Panc1 (cell line): ENCODE measurements at regions not wholly inside any gene's neighbourhood (a gene's known extent, or its start where the extent isn't known, plus 50 kb on each side); places are given as distances from the start of the nearest gene placed in this dataset.
"Not testable (repeated sequence)": the region's sequence is repeated elsewhere in the genome, so short reads cannot be mapped to it uniquely, and the experiment has no call there.

Experiments used
- ATAC-seq: fragments of 200-7000 bp; cut with Tn5 transposase; 2 replicates; pipeline ENCODE4 v1.9.1; 2020; ENCODE audit warnings: mild to moderate bottlenecking, moderate library complexity
- BruUV-seq: library from RNA; stranded (reverse); fragments of 400-500 nt; replicated peaks from 2 replicates; lab custom pipeline; 2021; lab: Mats Ljungman, UMichigan
- CTCF ChIA-PET: fragments of 300-600 bp; sonication (Branson Sonifier 250); formaldehyde crosslinking; loops from one replicate; lab custom pipeline; 2022; ENCODE audit warnings: antibody characterized with exemption; lab: Charles Lee
- POLR2A ChIA-PET: fragments of 300-600 bp; sonication (Branson Sonifier 250); formaldehyde crosslinking; loops from one replicate; lab custom pipeline; 2022; ENCODE audit warnings: antibody characterized with exemption; lab: Charles Lee
- DNase-seq: peaks from one replicate; pipeline ENCODE4 v3.0.0-alpha.2; 2010; ENCODE audit warnings: low read depth, low spot score
- H3K27ac ChIP-seq: 2 replicates; pipeline ENCODE4 v1.5.1; 2011; ENCODE audit warnings: mild to moderate bottlenecking, low read length, inconsistent platforms
- H3K27me3 ChIP-seq: fragments of 200-500 bp; sonication (Bioruptor generic); 2 replicates; pipeline ENCODE4 v1.6.0; 2014; ENCODE audit warnings: low read length, inconsistent platforms; ENCODE audit not compliant: control insufficient read depth, insufficient read depth
- H3K36me3 ChIP-seq: fragments of 200-500 bp; sonication (Bioruptor generic); 2 replicates; pipeline ENCODE4 v1.5.1; 2014; ENCODE audit warnings: inconsistent platforms, mild to moderate bottlenecking, low read length, moderate library complexity; ENCODE audit not compliant: control insufficient read depth, insufficient read depth
- H3K4me1 ChIP-seq: 2 replicates; pipeline ENCODE4 v1.5.1; 2011; ENCODE audit warnings: inconsistent platforms, mild to moderate bottlenecking, low read length, moderate library complexity; ENCODE audit not compliant: control insufficient read depth, insufficient read depth
- H3K4me3 ChIP-seq, 2 experiments: 2 replicates each; pipeline ENCODE4 v1.5.1; 2011 to 2012; ENCODE audit warnings: low read depth in 2 of 2, low read length in 2 of 2, mild to moderate bottlenecking in 2 of 2, inconsistent platforms in 1 of 2, moderate library complexity in 1 of 2
- H3K9me3 ChIP-seq: fragments of 200-500 bp; sonication (Bioruptor generic); 2 replicates; pipeline ENCODE4 v1.5.1; 2014; ENCODE audit warnings: low read depth, mild to moderate bottlenecking, inconsistent platforms, low read length, moderate library complexity; ENCODE audit not compliant: control insufficient read depth, insufficient read depth
- POLR2AphosphoS5 ChIP-seq: IDR thresholded peaks from 2 replicates; pipeline ENCODE4 v1.6.1; 2012; ENCODE audit warnings: mild to moderate bottlenecking, low read depth, low read length, moderate library complexity
- REST ChIP-seq, 2 experiments: IDR thresholded peaks; 2 replicates each; pipeline ENCODE4 v1.6.1; 2011 to 2012; ENCODE audit warnings: low read depth in 2 of 2, control low read depth in 1 of 2, low read length in 1 of 2, mild to moderate bottlenecking in 1 of 2, moderate library complexity in 1 of 2; ENCODE audit not compliant: insufficient read depth in 1 of 2
- SIN3A ChIP-seq: IDR thresholded peaks from 2 replicates; pipeline ENCODE4 v1.6.1; 2012; ENCODE audit warnings: low read depth, mild to moderate bottlenecking, low read length, moderate library complexity, borderline replicate concordance; ENCODE audit not compliant: insufficient read depth
- TCF7L2 ChIP-seq: IDR thresholded peaks from 2 replicates; pipeline ENCODE4 v1.6.1; 2011; ENCODE audit warnings: mild to moderate bottlenecking, low read depth, low read length, inconsistent platforms
- in situ Hi-C: cut with HindIII; loops from 2 replicates; pipeline ENCODE4 v1.10.0; 2016; ENCODE audit warnings: low sequenced_read_pairs, low pct_unique_long_range_greater_than_20kb
- intact Hi-C: fragments of 100-400 bp; cut with micrococcal nuclease; formaldehyde crosslinking; loops from one replicate; pipeline ENCODE4 v1.10.0; 2022; ENCODE audit not compliant: unreplicated experiment
- TF ChIP-seq, protein P1 (sequence below): fragments of 450-650 bp; IDR thresholded peaks from 2 replicates; pipeline ENCODE4 v1.5.1; 2017; ENCODE audit warnings: mild to moderate bottlenecking

- Histone ChIP-seq H3K9me3 (no peaks in the 10 kb centered on the region), H3K36me3 (no peaks in the 10 kb centered on the region), H3K27me3 (0 out of 2 replicates have a peak, but pooled peaks cover 3% of the 10 kb centered on the region), H3K4me3 (peak overlapping the region in 1 of 2 experiments; percentile 37; a peak in 2 of 4 replicates), H3K27ac (no peak overlapping the region), H3K4me1 (no peaks in the 10 kb centered on the region)
- in situ Hi-C loops (no loop called here), intact Hi-C loops (loop anchor here (1.0 to 5.0 kb wide), 3 partner anchors 366 to 649 kb away; no protein-coding TSS in a partner anchor)
- peak; percentile 38 for DNase-seq
- POLR2A ChIA-PET, result interaction anchor here (1.5 kb wide), 1 partner anchor 659 kb away, joined by 4 read pairs; the partner anchor contains the start of gene NXT1
- ATAC-seq, result peak; percentile 98
- TF ChIP-seq, protein P1, sequence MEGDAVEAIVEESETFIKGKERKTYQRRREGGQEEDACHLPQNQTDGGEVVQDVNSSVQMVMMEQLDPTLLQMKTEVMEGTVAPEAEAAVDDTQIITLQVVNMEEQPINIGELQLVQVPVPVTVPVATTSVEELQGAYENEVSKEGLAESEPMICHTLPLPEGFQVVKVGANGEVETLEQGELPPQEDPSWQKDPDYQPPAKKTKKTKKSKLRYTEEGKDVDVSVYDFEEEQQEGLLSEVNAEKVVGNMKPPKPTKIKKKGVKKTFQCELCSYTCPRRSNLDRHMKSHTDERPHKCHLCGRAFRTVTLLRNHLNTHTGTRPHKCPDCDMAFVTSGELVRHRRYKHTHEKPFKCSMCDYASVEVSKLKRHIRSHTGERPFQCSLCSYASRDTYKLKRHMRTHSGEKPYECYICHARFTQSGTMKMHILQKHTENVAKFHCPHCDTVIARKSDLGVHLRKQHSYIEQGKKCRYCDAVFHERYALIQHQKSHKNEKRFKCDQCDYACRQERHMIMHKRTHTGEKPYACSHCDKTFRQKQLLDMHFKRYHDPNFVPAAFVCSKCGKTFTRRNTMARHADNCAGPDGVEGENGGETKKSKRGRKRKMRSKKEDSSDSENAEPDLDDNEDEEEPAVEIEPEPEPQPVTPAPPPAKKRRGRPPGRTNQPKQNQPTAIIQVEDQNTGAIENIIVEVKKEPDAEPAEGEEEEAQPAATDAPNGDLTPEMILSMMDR, result peak; percentile 92
- TF ChIP-seq TCF7L2 (peak; percentile 98), SIN3A (no peak)
- CTCF ChIA-PET, result interaction anchor here (0.9 to 2.3 kb wide), 10 partner anchors 9 to 658 kb away, joined by 3 to 20 read pairs (median 3); no protein-coding TSS in a partner anchor
- BruUV-seq, result no TSS peak
These were observed 107.2 kb upstream of the FOXA2 start for GRCh38 chr20:22691369-22692118.

- intact Hi-C loops, result loop anchor here (5.0 kb wide), 2 partner anchors 365 to 510 kb away; no protein-coding TSS in a partner anchor
- TF ChIP-seq, protein P1, result no peak
- no peak for TF ChIP-seq TCF7L2
- TF ChIP-seq SIN3A, result no peak
- TF ChIP-seq POLR2AphosphoS5, result no peak
- no peak for TF ChIP-seq REST (IDR thresholded peaks at IDR 0.05; ENCODE audit: insufficient read depth in 1 of 2, low read depth in 2 of 2, low read length in 1 of 2)
These were observed 107.7 kb upstream of the FOXA2 start for GRCh38 chr20:22692119-22692475.

GRCh38 chr20:22692620-22693019, 108.2 kb upstream of the FOXA2 start:
- POLR2A ChIA-PET, result interaction anchor here (1.5 kb wide), 1 partner anchor 658 kb away, joined by 4 read pairs; the partner anchor contains the start of gene NXT1
- intact Hi-C loops, result loop anchor here (5.0 kb wide), 2 partner anchors 365 to 510 kb away; no protein-coding TSS in a partner anchor

More at GRCh38 chr20:22692119-22692475, 107.7 kb upstream of the FOXA2 start:
- 0 out of 2 replicates have a peak, but pooled peaks cover 3% of the 10 kb centered on the region for H3K27me3 ChIP-seq
- no peak overlapping the region for H3K27ac ChIP-seq
- POLR2A ChIA-PET, result interaction anchor here (1.5 kb wide), 1 partner anchor 659 kb away, joined by 4 read pairs; the partner anchor contains the start of gene NXT1
- no peaks in the 10 kb centered on the region for H3K36me3 ChIP-seq
- in situ Hi-C loops, result no loop called here
- CTCF ChIA-PET, result interaction anchor here (0.7 to 2.3 kb wide), 11 partner anchors 10 to 658 kb away, joined by 3 to 20 read pairs (median 3); no protein-coding TSS in a partner anchor
- H3K4me3 ChIP-seq, result peak overlapping the region in 1 of 2 experiments; percentile 37; a peak in 2 of 4 replicates
- BruUV-seq, result no TSS peak
- DNase-seq, result no peak
- ATAC-seq, result peak; percentile 62
- H3K4me1 ChIP-seq, result no peaks in the 10 kb centered on the region
- no peaks in the 10 kb centered on the region for H3K9me3 ChIP-seq

More at GRCh38 chr20:22692620-22693019, 108.2 kb upstream of the FOXA2 start:
- H3K4me1 ChIP-seq, H3K4me3 ChIP-seq, DNase-seq, BruUV-seq, ATAC-seq, in situ Hi-C loops, H3K27me3 ChIP-seq, H3K27ac ChIP-seq, H3K9me3 ChIP-seq, H3K36me3 ChIP-seq: not testable (repeated sequence)
- CTCF ChIA-PET, result interaction anchor here (0.6 to 2.3 kb wide), 8 partner anchors 76 to 646 kb away, joined by 3 to 17 read pairs (median 4); partner anchors contain the start of gene THBD
